ENCODE measurements at regions not wholly inside any gene's neighbourhood (a gene's known extent, or its start where the extent isn't known, plus 50 kb on each side); places are given as distances from the start of the nearest gene placed in this dataset.

- no peaks in the 10 kb centered on the region for H3K9me3 ChIP-seq (replicated peaks in 1 of 11)
- H3K4me2 ChIP-seq: peak overlapping the region in 10 of 11 experiments; percentile 1 to 61 (median 20); a peak in 12 of 22 replicates
- H3K4me1 ChIP-seq: peaks cover 0 to 29% (median 6%) of the 10 kb centered on the region in 10 experiments; a peak in 8 of 20 replicates
- H4K20me1 ChIP-seq: no peaks in the 10 kb centered on the region
- no peaks in the 10 kb centered on the region for H3K27me3 ChIP-seq
- no peaks in the 10 kb centered on the region for H3K36me3 ChIP-seq
- H3K9ac ChIP-seq: no peak overlapping the region
- TF ChIP-seq Cebpa-rat (IDR thresholded peaks at IDR 0.05): no peak
- peak overlapping the region in 2 of 10 experiments; percentile 14 to 24; a peak in 3 of 20 replicates for H3K4me3 ChIP-seq
- H3K27ac ChIP-seq: no peak overlapping the region; a peak in 1 of 22 replicates
These were observed 1137.6 kb downstream of the C4orf33 start for GRCh38 chr4:130233377-130234047.

- no peak for TF ChIP-seq Cebpa-rat (IDR thresholded peaks at IDR 0.05)
- Histone ChIP-seq H3K9ac (no peak overlapping the region), H3K36me3 (no peaks in the 10 kb centered on the region), H3K4me2 (no peak overlapping the region), H3K27me3 (no peaks in the 10 kb centered on the region), H3K4me1 (peaks cover 0 to 17% (median 5%) of the 10 kb centered on the region in 10 experiments; a peak in 7 of 20 replicates), H3K9me3 (replicated peaks in 1 of 11) (no peaks in the 10 kb centered on the region), H3K27ac (no peak overlapping the region), H3K4me3 (no peak overlapping the region), H4K20me1 (no peaks in the 10 kb centered on the region)
These were observed 1142.2 kb downstream of the C4orf33 start for GRCh38 chr4:130238121-130238520.

- Histone ChIP-seq H4K20me1 (no peaks in the 10 kb centered on the region), H3K27me3 (no peaks in the 10 kb centered on the region), H3K9me3 (replicated peaks in 1 of 11) (peaks cover 0 to 4% (median 0%) of the 10 kb centered on the region in 11 experiments; a peak in 1 of 22 replicates), H3K4me2 (no peak overlapping the region), H3K36me3 (no peaks in the 10 kb centered on the region), H3K27ac (no peak overlapping the region), H3K9ac (no peak overlapping the region), H3K4me3 (no peak overlapping the region), H3K4me1 (0 out of 20 replicates have a peak, but pooled peaks cover 0 to 5% (median 0%) of the 10 kb centered on the region in 10 experiments)
- TF ChIP-seq Cebpa-rat (IDR thresholded peaks at IDR 0.05): no peak
These were observed 1153.0 kb downstream of the C4orf33 start for GRCh38 chr4:130249002-130249401.

GRCh38 chr4:130257271-130257670 is 1161.3 kb downstream of the C4orf33 start:
- H3K4me3 ChIP-seq: no peak overlapping the region
- no peaks in the 10 kb centered on the region for H3K4me1 ChIP-seq
- no peaks in the 10 kb centered on the region for H3K9me3 ChIP-seq (replicated peaks in 1 of 11)
- no peak overlapping the region for H3K27ac ChIP-seq
- H3K27me3 ChIP-seq: no peaks in the 10 kb centered on the region
- H3K4me2 ChIP-seq: no peak overlapping the region
- no peaks in the 10 kb centered on the region for H4K20me1 ChIP-seq
- TF ChIP-seq Cebpa-rat (IDR thresholded peaks at IDR 0.05): no peak
- no peak overlapping the region for H3K9ac ChIP-seq
- no peaks in the 10 kb centered on the region for H3K36me3 ChIP-seq

GRCh38 chr4:130266814-130267213 is 1170.9 kb downstream of the C4orf33 start:
- TF ChIP-seq Cebpa-rat (IDR thresholded peaks at IDR 0.05): no peak
- Histone ChIP-seq H3K4me1 (no peaks in the 10 kb centered on the region), H3K9me3 (replicated peaks in 1 of 11) (peaks cover 15 to 30% (median 23%) of the 10 kb centered on the region in 11 experiments), H3K4me3 (no peak overlapping the region), H3K9ac (no peak overlapping the region), H3K27ac (no peak overlapping the region), H3K36me3 (no peaks in the 10 kb centered on the region), H3K27me3 (no peaks in the 10 kb centered on the region), H4K20me1 (no peaks in the 10 kb centered on the region), H3K4me2 (no peak overlapping the region)

GRCh38 chr4:130288576-130288975 is 1192.6 kb downstream of the C4orf33 start:
- Histone ChIP-seq H3K9ac (no peak overlapping the region), H3K27ac (no peak overlapping the region), H3K9me3 (replicated peaks in 1 of 11) (no peaks in the 10 kb centered on the region), H3K27me3 (no peaks in the 10 kb centered on the region), H3K4me1 (no peaks in the 10 kb centered on the region), H3K4me3 (no peak overlapping the region), H3K36me3 (no peaks in the 10 kb centered on the region), H3K4me2 (no peak overlapping the region), H4K20me1 (no peaks in the 10 kb centered on the region)
- TF ChIP-seq Cebpa-rat (IDR thresholded peaks at IDR 0.05): no peak

- H4K20me1 ChIP-seq: no peaks in the 10 kb centered on the region
- no peak overlapping the region for H3K27ac ChIP-seq
These were observed 1197.7 kb downstream of the C4orf33 start for GRCh38 chr4:130293692-130294091.

GRCh38 chr4:130296448-130296847 is 1200.5 kb downstream of the C4orf33 start:
- H4K20me1 ChIP-seq: no peaks in the 10 kb centered on the region
- no peaks in the 10 kb centered on the region for H3K36me3 ChIP-seq
- no peak for TF ChIP-seq Cebpa-rat (IDR thresholded peaks at IDR 0.05)
- H3K4me3 ChIP-seq: no peak overlapping the region
- no peak overlapping the region for H3K4me2 ChIP-seq
- no peaks in the 10 kb centered on the region for H3K27me3 ChIP-seq
- no peaks in the 10 kb centered on the region for H3K9me3 ChIP-seq (replicated peaks in 1 of 11)
- no peak overlapping the region for H3K9ac ChIP-seq
- H3K4me1 ChIP-seq: no peaks in the 10 kb centered on the region
- no peak overlapping the region for H3K27ac ChIP-seq

More at GRCh38 chr4:130293692-130294091, 1197.7 kb downstream of the C4orf33 start:
- no peak overlapping the region for H3K4me2 ChIP-seq
- no peaks in the 10 kb centered on the region for H3K4me1 ChIP-seq
- no peak overlapping the region for H3K4me3 ChIP-seq
- no peak for TF ChIP-seq Cebpa-rat (IDR thresholded peaks at IDR 0.05)
- no peak overlapping the region for H3K9ac ChIP-seq
- H3K9me3 ChIP-seq (replicated peaks in 1 of 11): no peaks in the 10 kb centered on the region
- H3K27me3 ChIP-seq: no peaks in the 10 kb centered on the region
- no peaks in the 10 kb centered on the region for H3K36me3 ChIP-seq

- no peaks in the 10 kb centered on the region for H3K27me3 ChIP-seq
- H3K4me2 ChIP-seq: no peak overlapping the region
- no peak for TF ChIP-seq Cebpa-rat (IDR thresholded peaks at IDR 0.05)
- no peaks in the 10 kb centered on the region for H3K36me3 ChIP-seq
- no peaks in the 10 kb centered on the region for H3K4me1 ChIP-seq
- no peak overlapping the region for H3K27ac ChIP-seq
- H3K9me3 ChIP-seq (replicated peaks in 1 of 11): no peaks in the 10 kb centered on the region
- no peak overlapping the region for H3K9ac ChIP-seq
- no peak overlapping the region for H3K4me3 ChIP-seq
- H4K20me1 ChIP-seq: no peaks in the 10 kb centered on the region
These were observed 1210.6 kb downstream of the C4orf33 start for GRCh38 chr4:130306566-130306965.

- H3K27me3 ChIP-seq: no peaks in the 10 kb centered on the region
- no peak overlapping the region for H3K4me2 ChIP-seq
- no peak overlapping the region for H3K4me3 ChIP-seq
- no peaks in the 10 kb centered on the region for H3K9me3 ChIP-seq (replicated peaks in 1 of 11)
- H3K4me1 ChIP-seq: no peaks in the 10 kb centered on the region
- H3K27ac ChIP-seq: no peak overlapping the region
- no peaks in the 10 kb centered on the region for H3K36me3 ChIP-seq
- H3K9ac ChIP-seq: no peak overlapping the region
- no peaks in the 10 kb centered on the region for H4K20me1 ChIP-seq
- no peak for TF ChIP-seq Cebpa-rat (IDR thresholded peaks at IDR 0.05)
These were observed 1213.3 kb downstream of the C4orf33 start for GRCh38 chr4:130309221-130309620.

Measured in BLaER1 treated with 17β-estradiol and CSF1 and Interleukin-3, amounts not matched to agents 10 nM and 100 nM (cell line).